COLO668 (cell line): ENCODE measurements at regions not wholly inside any gene's neighbourhood (a gene's known extent, or its start where the extent isn't known, plus 50 kb on each side); places are given as distances from the start of the nearest gene placed in this dataset.

Experiments used
- DNase-seq: peaks from one replicate; lab custom pipeline; 2025; ENCODE audit not compliant: unreplicated experiment; lab: John Stamatoyannopoulos, UW

- no peak for DNase-seq
Measured at GRCh38 chr5:2610986-2611385, 140.5 kb downstream of the IRX2 start.

GRCh38 chr5:2608391-2608790 lies 143.1 kb downstream of the IRX2 start:
- no peak for DNase-seq

GRCh38 chr5:2607598-2607997 lies 143.9 kb downstream of the IRX2 start:
- DNase-seq = no peak

GRCh38 chr5:2603272-2603575 lies 148.3 kb downstream of the IRX2 start:
- DNase-seq = no peak

GRCh38 chr5:2602451-2603271 lies 148.8 kb downstream of the IRX2 start:
- no peak for DNase-seq

GRCh38 chr5:2598503-2598902 lies 153.0 kb downstream of the IRX2 start:
- no peak for DNase-seq

- no peak for DNase-seq
Measured at GRCh38 chr5:2594701-2595100, 156.8 kb downstream of the IRX2 start.

GRCh38 chr5:2592766-2593165 lies 158.7 kb downstream of the IRX2 start:
- no peak for DNase-seq

GRCh38 chr5:2591777-2592453 lies 159.6 kb downstream of the IRX2 start:
- DNase-seq = no peak

GRCh38 chr5:2588850-2589501 lies 162.5 kb downstream of the IRX2 start:
- DNase-seq = no peak

- DNase-seq = no peak
Measured at GRCh38 chr5:2587189-2588031, 164.1 kb downstream of the IRX2 start.

GRCh38 chr5:2586016-2586715 lies 165.3 kb downstream of the IRX2 start:
- DNase-seq = no peak

- no peak for DNase-seq
Measured at GRCh38 chr5:2584579-2585269, 166.8 kb downstream of the IRX2 start.

GRCh38 chr5:2582507-2582906 lies 169.0 kb downstream of the IRX2 start:
- DNase-seq = no peak

GRCh38 chr5:2582106-2582505 lies 169.4 kb downstream of the IRX2 start:
- no peak for DNase-seq

GRCh38 chr5:2581418-2581817 lies 170.1 kb downstream of the IRX2 start:
- DNase-seq = no peak

- DNase-seq = no peak
Measured at GRCh38 chr5:2579126-2579525, 172.4 kb downstream of the IRX2 start.

- DNase-seq = no peak
Measured at GRCh38 chr5:2577312-2578036, 174.0 kb downstream of the IRX2 start.

- DNase-seq = no peak
Measured at GRCh38 chr5:2576823-2577222, 174.7 kb downstream of the IRX2 start.
